Kidney (tissue), 13 donors: ENCODE measurements at regions not wholly inside any gene's neighbourhood (a gene's known extent, or its start where the extent isn't known, plus 50 kb on each side); places are given as distances from the start of the nearest gene placed in this dataset.

Source experiments
- DNase-seq, 5 donors: peaks; one replicate each; pipeline ENCODE4 v3.0.0-alpha.2; 2013 to 2020
- FAIRE-seq: peaks from 2 replicates; lab custom pipeline; 2012; peaks lifted over from hg19 to GRCh38; lab: Jason Lieb, UNC
- H3K27ac ChIP-seq, 2 donors: one replicate each; pipeline ENCODE4 v1.7.0; 2013; ENCODE audit warnings: low read depth in 2 of 2, low read length in 2 of 2, inconsistent platforms in 1 of 2
- H3K27me3 ChIP-seq: one replicate; pipeline ENCODE4 v1.7.1; 2013; ENCODE audit warnings: low read length, inconsistent platforms; ENCODE audit not compliant: control insufficient read depth, insufficient read depth
- H3K36me3 ChIP-seq, 3 donors: one replicate each; pipeline versions ENCODE4 v1.7.0 to v1.7.1; 2013; ENCODE audit warnings: low read length in 3 of 3, control low read depth in 1 of 3, inconsistent platforms in 1 of 3; ENCODE audit not compliant: insufficient read depth in 3 of 3, control insufficient read depth in 2 of 3
- H3K4me1 ChIP-seq, 3 donors: one replicate each; pipeline versions ENCODE4 v1.7.0 to v1.7.1; 2013; ENCODE audit warnings: low read length in 3 of 3, inconsistent platforms in 1 of 3, low read depth in 1 of 3; ENCODE audit not compliant: control insufficient read depth in 2 of 3, insufficient read depth in 2 of 3
- H3K4me3 ChIP-seq, 3 donors: one replicate each; pipeline versions ENCODE4 v1.7.0 to v1.8.1; 2013; ENCODE audit warnings: low read length in 3 of 3, control low read depth in 1 of 3, inconsistent platforms in 1 of 3
- H3K9ac ChIP-seq, 3 donors: one replicate each; pipeline versions ENCODE4 v1.7.0 to v1.7.1; 2013; ENCODE audit warnings: low read length in 3 of 3, control low read depth in 1 of 3, inconsistent platforms in 1 of 3
- H3K9me3 ChIP-seq, 3 donors: one replicate each; pipeline versions ENCODE4 v1.7.0 to v1.7.1; 2013; ENCODE audit warnings: low read length in 3 of 3, control low read depth in 1 of 3, inconsistent platforms in 1 of 3; ENCODE audit not compliant: control insufficient read depth in 2 of 3, insufficient read depth in 1 of 3
- intact Hi-C: fragments of 100-400 bp; cut with DNase I; formaldehyde crosslinking; loops from one replicate; pipeline ENCODE4 v1.11.1; 2022
- TF ChIP-seq, protein P1 (sequence below): IDR thresholded peaks from 3 replicates; pipeline ENCODE4 v1.5.1; 2012; ENCODE audit warnings: mild to moderate bottlenecking, moderate library complexity, borderline replicate concordance; ENCODE audit not compliant: insufficient read depth; ENCODE audit errors: extremely low read depth
- donor health status: control.
- donor health status: control.
- donor health status: control.
- donor health status: control.
- donor health status: control.
- donor health status: DM: yes; HTN: yes; CAD: no.
- donor health status: Normal renal cell carcinoma (clear cell type).

DNA sequence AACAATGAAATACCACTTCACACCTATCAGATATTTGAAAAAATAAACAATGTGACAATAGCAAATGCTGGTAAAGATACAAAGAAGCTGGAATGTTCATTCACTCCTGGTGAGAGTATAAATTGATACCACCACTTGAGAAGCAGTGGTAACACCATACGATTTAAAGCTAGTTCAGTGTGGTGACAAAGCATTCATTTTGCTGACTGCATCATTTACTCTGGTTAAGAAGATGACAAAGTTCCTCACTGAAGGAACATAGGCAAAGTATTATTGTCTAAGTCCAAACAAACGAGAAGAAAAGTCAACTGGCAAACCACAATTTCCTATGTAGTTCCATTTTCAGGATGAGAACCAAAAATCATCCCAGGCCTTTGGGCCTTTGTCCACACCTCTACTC, 102.5 kb downstream of the GEMIN8 start:
- H3K27ac ChIP-seq: no peak overlapping the region
- peaks cover 2% of the 10 kb centered on the region for H3K27me3 ChIP-seq
- H3K9ac ChIP-seq: no peak overlapping the region
- TF ChIP-seq, protein P1, sequence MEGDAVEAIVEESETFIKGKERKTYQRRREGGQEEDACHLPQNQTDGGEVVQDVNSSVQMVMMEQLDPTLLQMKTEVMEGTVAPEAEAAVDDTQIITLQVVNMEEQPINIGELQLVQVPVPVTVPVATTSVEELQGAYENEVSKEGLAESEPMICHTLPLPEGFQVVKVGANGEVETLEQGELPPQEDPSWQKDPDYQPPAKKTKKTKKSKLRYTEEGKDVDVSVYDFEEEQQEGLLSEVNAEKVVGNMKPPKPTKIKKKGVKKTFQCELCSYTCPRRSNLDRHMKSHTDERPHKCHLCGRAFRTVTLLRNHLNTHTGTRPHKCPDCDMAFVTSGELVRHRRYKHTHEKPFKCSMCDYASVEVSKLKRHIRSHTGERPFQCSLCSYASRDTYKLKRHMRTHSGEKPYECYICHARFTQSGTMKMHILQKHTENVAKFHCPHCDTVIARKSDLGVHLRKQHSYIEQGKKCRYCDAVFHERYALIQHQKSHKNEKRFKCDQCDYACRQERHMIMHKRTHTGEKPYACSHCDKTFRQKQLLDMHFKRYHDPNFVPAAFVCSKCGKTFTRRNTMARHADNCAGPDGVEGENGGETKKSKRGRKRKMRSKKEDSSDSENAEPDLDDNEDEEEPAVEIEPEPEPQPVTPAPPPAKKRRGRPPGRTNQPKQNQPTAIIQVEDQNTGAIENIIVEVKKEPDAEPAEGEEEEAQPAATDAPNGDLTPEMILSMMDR: no peak
- no peak for FAIRE-seq
- H3K36me3 ChIP-seq: no peaks in the 10 kb centered on the region
- H3K9me3 ChIP-seq: no peaks in the 10 kb centered on the region
- no peak for DNase-seq
- intact Hi-C loops: no loop called here
- no peaks in the 10 kb centered on the region for H3K4me1 ChIP-seq
- no peak overlapping the region for H3K4me3 ChIP-seq

DNA sequence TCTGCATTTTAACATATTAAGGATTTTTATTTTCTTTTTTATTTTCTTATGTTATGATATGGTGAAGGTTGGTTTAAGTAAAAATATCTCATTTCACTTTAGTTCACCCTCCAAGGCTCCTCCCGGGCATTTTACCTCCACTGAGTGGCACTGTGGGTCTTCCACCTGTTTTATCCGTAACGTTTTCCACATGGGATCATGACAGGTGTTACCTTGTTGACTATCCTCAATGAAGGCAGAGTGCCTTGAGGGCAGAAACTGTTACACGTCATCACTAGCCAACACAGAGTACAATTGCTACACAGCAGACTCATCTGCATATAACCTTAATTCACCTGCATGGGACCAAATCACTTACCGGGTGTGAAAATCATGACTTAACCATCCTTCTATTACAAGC, 105.8 kb downstream of the GEMIN8 start:
- H3K9me3 ChIP-seq: no peaks in the 10 kb centered on the region
- intact Hi-C loops: no loop called here
- H3K27ac ChIP-seq: no peak overlapping the region
- no peaks in the 10 kb centered on the region for H3K36me3 ChIP-seq
- peaks cover 2% of the 10 kb centered on the region for H3K27me3 ChIP-seq
- TF ChIP-seq, protein P1: no peak
- no peak for FAIRE-seq
- no peaks in the 10 kb centered on the region for H3K4me1 ChIP-seq
- no peak overlapping the region for H3K9ac ChIP-seq
- peak in 1 of 5 donors; percentile 13 for DNase-seq
- no peak overlapping the region for H3K4me3 ChIP-seq

DNA sequence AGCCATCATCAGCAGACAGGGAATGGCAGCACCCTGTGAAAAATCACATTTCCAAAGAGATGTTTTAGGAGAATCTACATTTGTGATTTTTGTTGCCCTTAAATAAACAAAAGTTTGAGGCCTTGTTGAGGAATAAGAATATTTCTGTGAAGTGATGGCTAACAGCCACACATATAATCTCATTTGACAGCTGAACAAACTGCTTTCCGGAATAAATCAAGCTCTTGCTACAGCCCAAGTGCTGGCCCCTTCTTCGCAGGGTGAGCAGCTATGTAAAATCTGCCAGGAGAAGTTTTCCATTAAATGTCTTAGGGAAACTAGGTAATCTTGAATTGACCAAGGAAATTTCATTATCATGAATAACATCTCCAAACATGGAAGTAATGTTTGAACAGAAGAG, 106.4 kb upstream of the GPM6B start:
- H3K27me3 ChIP-seq: no peaks in the 10 kb centered on the region
- no peak for FAIRE-seq
- intact Hi-C loops: no loop called here

More for the DNA sequence above, 106.4 kb upstream of the GPM6B start:
- Histone ChIP-seq H3K4me3 (no peak overlapping the region), H3K9ac (no peak overlapping the region), H3K27ac (no peak overlapping the region), H3K4me1 (no peaks in the 10 kb centered on the region), H3K36me3 (no peaks in the 10 kb centered on the region), H3K9me3 (no peaks in the 10 kb centered on the region)
- DNase-seq: peak in 1 of 5 donors; percentile 23
- TF ChIP-seq, protein P1: no peak
